LNCaP clone FGC (cell line): ENCODE measurements at regions not wholly inside any gene's neighbourhood (a gene's known extent, or its start where the extent isn't known, plus 50 kb on each side); places are given as distances from the start of the nearest gene placed in this dataset.

ENCODE experiments used
- DNase-seq: peaks from one replicate; pipeline ENCODE4 v3.0.0-alpha.2; 2011; ENCODE audit warnings: low read depth
- H3K4me3 ChIP-seq: 2 replicates; pipeline ENCODE4 v1.5.1; 2011; ENCODE audit warnings: mild to moderate bottlenecking, low read depth, low read length, control low read depth
- CTCF ChIP-seq: IDR thresholded peaks from 2 replicates; pipeline ENCODE4 v1.5.1; 2012; ENCODE audit warnings: mild to moderate bottlenecking; ENCODE audit not compliant: control insufficient read depth, insufficient read depth; ENCODE audit errors: extremely low read depth

- no peak for TF ChIP-seq CTCF
- no peak overlapping the region for H3K4me3 ChIP-seq
- no peak for DNase-seq
These were observed 75.4 kb downstream of the CDC7 start for GRCh38 chr1:91575909-91576519.

- no peak for TF ChIP-seq CTCF
These were observed 77.9 kb downstream of the CDC7 start for GRCh38 chr1:91578320-91579109.

GRCh38 chr1:91579658-91580228 lies 79.1 kb downstream of the CDC7 start:
- no peak overlapping the region for H3K4me3 ChIP-seq
- DNase-seq: peak; percentile 40
- no peak for TF ChIP-seq CTCF

More at GRCh38 chr1:91578320-91579109, 77.9 kb downstream of the CDC7 start:
- DNase-seq: peak; percentile 21
- H3K4me3 ChIP-seq: no peak overlapping the region

GRCh38 chr1:91582431-91582921 lies 81.8 kb downstream of the CDC7 start:
- TF ChIP-seq CTCF: no peak
- no peak for DNase-seq

GRCh38 chr1:91583326-91583755 lies 82.7 kb downstream of the CDC7 start:
- no peak for DNase-seq
- TF ChIP-seq CTCF: no peak
- H3K4me3 ChIP-seq: no peak overlapping the region

More at GRCh38 chr1:91582431-91582921, 81.8 kb downstream of the CDC7 start:
- no peak overlapping the region for H3K4me3 ChIP-seq

- no peak overlapping the region for H3K4me3 ChIP-seq
- TF ChIP-seq CTCF: no peak
- DNase-seq: no peak
These were observed 83.7 kb downstream of the CDC7 start for GRCh38 chr1:91584309-91584708.
